ENCODE measurements at regions not wholly inside any gene's neighbourhood (a gene's known extent, or its start where the extent isn't known, plus 50 kb on each side); places are given as distances from the start of the nearest gene placed in this dataset.
"Not testable (repeated sequence)": the region's sequence is repeated elsewhere in the genome, so short reads cannot be mapped to it uniquely, and the experiment has no call there.

DNA sequence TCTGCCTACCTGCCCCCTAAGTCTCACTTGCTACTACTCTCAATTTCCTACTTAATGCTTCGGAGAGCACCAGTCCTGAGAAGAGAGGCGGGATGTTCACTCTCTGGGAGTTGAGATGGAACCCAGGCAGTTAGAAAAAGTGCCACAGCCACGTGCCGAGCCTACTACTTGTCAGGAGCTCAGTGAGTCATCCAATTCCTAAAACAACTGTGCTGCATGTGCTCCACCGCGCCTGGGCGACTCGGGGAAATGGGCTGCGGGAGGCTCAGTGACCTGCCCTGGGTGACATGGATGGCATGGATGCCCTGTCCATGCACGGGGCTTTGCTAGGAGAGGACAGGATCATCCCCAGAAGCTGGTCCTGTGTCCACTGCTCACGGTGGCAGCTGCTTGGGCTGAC, 2884.2 kb downstream of the RPIA start:
- TF ChIP-seq, protein P1, sequence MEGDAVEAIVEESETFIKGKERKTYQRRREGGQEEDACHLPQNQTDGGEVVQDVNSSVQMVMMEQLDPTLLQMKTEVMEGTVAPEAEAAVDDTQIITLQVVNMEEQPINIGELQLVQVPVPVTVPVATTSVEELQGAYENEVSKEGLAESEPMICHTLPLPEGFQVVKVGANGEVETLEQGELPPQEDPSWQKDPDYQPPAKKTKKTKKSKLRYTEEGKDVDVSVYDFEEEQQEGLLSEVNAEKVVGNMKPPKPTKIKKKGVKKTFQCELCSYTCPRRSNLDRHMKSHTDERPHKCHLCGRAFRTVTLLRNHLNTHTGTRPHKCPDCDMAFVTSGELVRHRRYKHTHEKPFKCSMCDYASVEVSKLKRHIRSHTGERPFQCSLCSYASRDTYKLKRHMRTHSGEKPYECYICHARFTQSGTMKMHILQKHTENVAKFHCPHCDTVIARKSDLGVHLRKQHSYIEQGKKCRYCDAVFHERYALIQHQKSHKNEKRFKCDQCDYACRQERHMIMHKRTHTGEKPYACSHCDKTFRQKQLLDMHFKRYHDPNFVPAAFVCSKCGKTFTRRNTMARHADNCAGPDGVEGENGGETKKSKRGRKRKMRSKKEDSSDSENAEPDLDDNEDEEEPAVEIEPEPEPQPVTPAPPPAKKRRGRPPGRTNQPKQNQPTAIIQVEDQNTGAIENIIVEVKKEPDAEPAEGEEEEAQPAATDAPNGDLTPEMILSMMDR (IDR thresholded peaks at IDR 0.05; ENCODE audit: extremely low read depth in 1 of 2, insufficient read depth in 1 of 2, low read depth in 1 of 2, low read length in 2 of 2) = not testable (repeated sequence)
- TF ChIP-seq, protein P2, sequence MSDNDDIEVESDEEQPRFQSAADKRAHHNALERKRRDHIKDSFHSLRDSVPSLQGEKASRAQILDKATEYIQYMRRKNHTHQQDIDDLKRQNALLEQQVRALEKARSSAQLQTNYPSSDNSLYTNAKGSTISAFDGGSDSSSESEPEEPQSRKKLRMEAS (IDR thresholded peaks at IDR 0.05; ENCODE audit: insufficient read depth, insufficient read length) = not testable (repeated sequence)
- not testable (repeated sequence) for TF ChIP-seq POLR2AphosphoS5 (IDR thresholded peaks at IDR 0.05; ENCODE audit: insufficient read depth, low read depth, low read length); POLR2A (IDR thresholded peaks at IDR 0.05; ENCODE audit: low read depth, low read length); FOS (IDR thresholded peaks at IDR 0.05; ENCODE audit: borderline replicate concordance, insufficient read depth, low read length); EZH2 (IDR thresholded peaks at IDR 0.05; ENCODE audit: borderline replicate concordance, low read depth, low read length, severe bottlenecking)

All from endothelial cell of umbilical vein (primary cell).